HUES48 (cell line): ENCODE measurements at regions not wholly inside any gene's neighbourhood (a gene's known extent, or its start where the extent isn't known, plus 50 kb on each side); places are given as distances from the start of the nearest gene placed in this dataset.

ENCODE experiments used
- H3K27ac ChIP-seq: one replicate; pipeline ENCODE4 v1.7.0; 2013; ENCODE audit warnings: low read depth, low read length, inconsistent platforms
- H3K27me3 ChIP-seq: 2 replicates; pipeline ENCODE4 v1.6.1; 2013; ENCODE audit warnings: mild to moderate bottlenecking, low read length; ENCODE audit not compliant: control insufficient read depth, insufficient read depth
- H3K36me3 ChIP-seq: 2 replicates; pipeline ENCODE4 v1.6.1; 2013; ENCODE audit warnings: low read length; ENCODE audit not compliant: control insufficient read depth, insufficient read depth
- H3K4me1 ChIP-seq: 2 replicates; pipeline ENCODE4 v1.6.1; 2013; ENCODE audit warnings: mild to moderate bottlenecking, low read length; ENCODE audit not compliant: control insufficient read depth, insufficient read depth
- H3K4me3 ChIP-seq: 2 replicates; pipeline ENCODE4 v1.5.1; 2013; ENCODE audit warnings: mild to moderate bottlenecking, low read depth, low read length
- H3K9ac ChIP-seq: 2 replicates; pipeline ENCODE4 v1.6.1; 2013; ENCODE audit warnings: mild to moderate bottlenecking, low read depth, low read length, moderate library complexity
- H3K9me3 ChIP-seq: 2 replicates; pipeline ENCODE4 v1.6.1; 2013; ENCODE audit warnings: low read length; ENCODE audit not compliant: control insufficient read depth, insufficient read depth

- no peak overlapping the region for H3K4me3 ChIP-seq
- no peaks in the 10 kb centered on the region for H3K27me3 ChIP-seq
- H3K4me1 ChIP-seq, result 0 out of 2 replicates have a peak, but pooled peaks cover 3% of the 10 kb centered on the region
- no peak overlapping the region for H3K27ac ChIP-seq
- no peak overlapping the region for H3K9ac ChIP-seq
- H3K36me3 ChIP-seq, result no peaks in the 10 kb centered on the region
- no peaks in the 10 kb centered on the region for H3K9me3 ChIP-seq
Observed at GRCh38 chr18:28789502-28789901, 612.6 kb upstream of the CDH2 start.

GRCh38 chr18:28786926-28787325 lies 610.0 kb upstream of the CDH2 start:
- no peaks in the 10 kb centered on the region for H3K9me3 ChIP-seq
- no peaks in the 10 kb centered on the region for H3K27me3 ChIP-seq
- H3K27ac ChIP-seq, result no peak overlapping the region
- H3K36me3 ChIP-seq, result no peaks in the 10 kb centered on the region
- no peak overlapping the region for H3K9ac ChIP-seq
- H3K4me3 ChIP-seq, result no peak overlapping the region
- no peaks in the 10 kb centered on the region for H3K4me1 ChIP-seq

DNA sequence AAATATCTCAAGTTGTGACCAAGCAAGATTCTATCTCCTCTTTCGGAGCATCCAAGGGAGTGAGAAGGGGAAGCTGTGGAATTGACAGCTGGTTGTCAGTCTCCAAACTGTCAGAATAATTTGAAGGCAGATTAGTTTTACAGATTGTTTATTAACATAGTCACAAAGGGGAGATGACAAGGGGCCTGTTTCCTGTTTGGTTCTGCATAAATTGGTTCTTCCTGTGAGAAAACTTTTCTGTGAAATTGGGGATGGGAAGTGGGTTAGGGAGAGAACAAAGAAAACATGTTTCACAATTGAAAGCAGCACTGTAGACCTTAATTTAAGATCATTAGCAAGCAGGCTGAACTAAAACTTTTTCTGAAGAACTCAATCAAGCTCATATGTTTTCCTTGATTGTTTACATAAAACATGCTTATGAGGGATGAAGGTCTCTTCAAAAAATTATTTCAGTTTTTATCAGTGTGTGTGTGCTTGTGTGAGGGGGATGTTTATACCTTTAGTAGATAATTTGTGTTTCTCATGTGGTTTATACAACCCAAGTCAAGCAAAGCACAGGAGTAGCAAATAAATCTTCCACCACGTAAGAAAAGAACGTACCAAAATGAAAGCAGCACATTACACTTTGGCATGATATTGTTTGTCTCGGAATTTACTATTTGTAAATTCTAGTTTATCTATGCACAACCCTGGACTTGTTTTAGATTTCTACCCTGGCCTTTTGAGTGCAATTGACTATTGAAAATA lies 604.9 kb upstream of the CDH2 start:
- no peaks in the 10 kb centered on the region for H3K27me3 ChIP-seq
- H3K4me3 ChIP-seq, result no peak overlapping the region
- H3K9me3 ChIP-seq, result no peaks in the 10 kb centered on the region
- no peak overlapping the region for H3K9ac ChIP-seq
- no peaks in the 10 kb centered on the region for H3K4me1 ChIP-seq
- no peaks in the 10 kb centered on the region for H3K36me3 ChIP-seq
- no peak overlapping the region for H3K27ac ChIP-seq

DNA sequence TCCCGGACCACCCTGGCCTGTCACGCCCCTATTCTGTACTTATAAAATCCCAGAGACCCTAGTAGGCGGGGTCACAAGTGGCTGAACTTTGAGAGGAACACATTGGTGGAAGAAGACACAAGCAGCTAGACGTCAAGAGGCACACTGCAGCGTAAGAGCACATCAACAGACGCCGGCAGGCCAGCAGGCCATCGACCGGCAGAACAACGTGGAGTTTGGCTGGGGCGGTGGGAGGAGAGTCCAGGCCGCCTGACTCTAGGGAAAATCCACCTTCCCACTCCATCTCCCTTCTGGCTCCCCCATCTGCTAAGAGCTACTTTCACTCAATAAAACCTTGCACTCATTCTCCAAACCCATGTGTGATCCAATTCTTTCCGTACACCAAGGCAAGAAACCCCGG lies 601.8 kb upstream of the CDH2 start:
- Histone ChIP-seq H3K36me3 (no peaks in the 10 kb centered on the region), H3K4me3 (no peak overlapping the region), H3K9ac (no peak overlapping the region), H3K4me1 (no peaks in the 10 kb centered on the region), H3K27ac (no peak overlapping the region), H3K27me3 (no peaks in the 10 kb centered on the region), H3K9me3 (no peaks in the 10 kb centered on the region)

DNA sequence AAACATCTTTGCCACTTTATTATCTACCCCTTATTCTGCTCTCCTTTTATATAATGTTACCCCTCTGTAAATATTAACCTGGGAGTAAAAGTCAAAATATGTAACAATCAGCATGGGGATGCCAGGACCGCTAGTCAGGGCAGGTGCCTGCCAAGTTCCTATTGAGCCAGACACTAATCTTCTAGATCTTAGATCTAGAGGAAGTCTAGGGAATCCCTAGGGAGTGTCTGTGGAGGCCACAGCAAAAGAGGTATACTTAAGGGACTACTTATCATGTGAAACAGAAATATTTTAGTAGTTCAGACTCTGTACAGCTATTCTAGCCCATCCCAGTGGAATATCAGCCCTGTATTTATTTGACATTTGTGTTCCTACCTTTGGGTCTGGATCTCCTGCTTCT lies 600.8 kb upstream of the CDH2 start:
- no peaks in the 10 kb centered on the region for H3K36me3 ChIP-seq
- no peaks in the 10 kb centered on the region for H3K27me3 ChIP-seq
- no peak overlapping the region for H3K4me3 ChIP-seq
- no peaks in the 10 kb centered on the region for H3K4me1 ChIP-seq
- no peaks in the 10 kb centered on the region for H3K9me3 ChIP-seq
- no peak overlapping the region for H3K9ac ChIP-seq
- H3K27ac ChIP-seq, result no peak overlapping the region

DNA sequence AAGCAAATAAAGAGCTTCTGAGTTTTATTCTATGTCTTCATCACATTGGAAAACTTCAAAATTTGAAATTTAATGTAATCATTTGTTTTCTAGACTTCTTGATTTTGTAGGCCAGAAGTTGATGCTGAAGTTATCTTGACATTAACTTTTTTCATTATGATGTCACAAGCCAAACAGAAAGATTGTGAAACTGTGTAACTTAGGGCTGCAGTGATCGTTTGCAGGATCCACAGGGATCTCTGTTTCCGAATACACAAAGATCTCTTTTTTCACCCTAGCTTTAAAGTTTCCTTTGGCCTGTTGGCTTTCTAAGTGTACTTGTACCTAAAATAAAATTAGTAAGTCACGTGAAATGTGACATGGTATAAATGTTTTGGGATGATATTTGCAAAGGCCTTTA lies 594.9 kb upstream of the CDH2 start:
- no peaks in the 10 kb centered on the region for H3K36me3 ChIP-seq
- H3K4me3 ChIP-seq, result no peak overlapping the region
- H3K9ac ChIP-seq, result no peak overlapping the region
- H3K9me3 ChIP-seq, result no peaks in the 10 kb centered on the region
- no peak overlapping the region for H3K27ac ChIP-seq
- H3K27me3 ChIP-seq, result no peaks in the 10 kb centered on the region
- no peaks in the 10 kb centered on the region for H3K4me1 ChIP-seq

GRCh38 chr18:28768791-28769768 lies 592.1 kb upstream of the CDH2 start:
- H3K4me1 ChIP-seq, result no peaks in the 10 kb centered on the region
- no peaks in the 10 kb centered on the region for H3K36me3 ChIP-seq
- H3K9me3 ChIP-seq, result no peaks in the 10 kb centered on the region

GRCh38 chr18:28767727-28768211 lies 590.8 kb upstream of the CDH2 start:
- H3K36me3 ChIP-seq, result no peaks in the 10 kb centered on the region
- H3K27me3 ChIP-seq, result no peaks in the 10 kb centered on the region
- H3K4me1 ChIP-seq, result no peaks in the 10 kb centered on the region
- no peaks in the 10 kb centered on the region for H3K9me3 ChIP-seq
- no peak overlapping the region for H3K27ac ChIP-seq
- no peak overlapping the region for H3K4me3 ChIP-seq
- H3K9ac ChIP-seq, result no peak overlapping the region

More at GRCh38 chr18:28768791-28769768, 592.1 kb upstream of the CDH2 start:
- Histone ChIP-seq H3K4me3 (no peak overlapping the region), H3K27me3 (no peaks in the 10 kb centered on the region), H3K9ac (no peak overlapping the region), H3K27ac (no peak overlapping the region)

- no peak overlapping the region for H3K4me3 ChIP-seq
- no peaks in the 10 kb centered on the region for H3K36me3 ChIP-seq
- no peaks in the 10 kb centered on the region for H3K9me3 ChIP-seq
- H3K9ac ChIP-seq, result no peak overlapping the region
- no peaks in the 10 kb centered on the region for H3K4me1 ChIP-seq
- no peak overlapping the region for H3K27ac ChIP-seq
- H3K27me3 ChIP-seq, result no peaks in the 10 kb centered on the region
Observed at GRCh38 chr18:28767201-28767600, 590.3 kb upstream of the CDH2 start.

DNA sequence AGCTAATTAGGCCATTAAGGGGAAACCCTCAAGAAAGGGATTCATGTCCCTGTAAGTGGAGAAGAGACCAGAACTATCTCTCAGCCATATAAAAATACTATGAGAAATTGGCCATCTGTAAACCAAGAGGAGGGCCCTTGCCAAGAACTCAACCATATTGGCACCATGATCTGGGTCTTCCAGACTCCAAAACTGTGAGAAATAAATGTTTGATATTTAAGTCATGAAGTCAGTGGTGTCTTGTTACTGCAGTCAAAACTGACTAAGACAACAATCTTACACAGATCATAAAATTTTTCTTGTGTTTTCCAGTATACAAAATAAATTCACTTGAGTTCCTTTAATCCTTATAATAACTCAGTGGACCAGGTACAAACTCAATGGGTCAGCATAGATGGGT lies 589.8 kb upstream of the CDH2 start:
- Histone ChIP-seq H3K27ac (no peak overlapping the region), H3K4me3 (no peak overlapping the region), H3K36me3 (no peaks in the 10 kb centered on the region), H3K9ac (no peak overlapping the region), H3K4me1 (no peaks in the 10 kb centered on the region), H3K9me3 (no peaks in the 10 kb centered on the region), H3K27me3 (no peaks in the 10 kb centered on the region)

DNA sequence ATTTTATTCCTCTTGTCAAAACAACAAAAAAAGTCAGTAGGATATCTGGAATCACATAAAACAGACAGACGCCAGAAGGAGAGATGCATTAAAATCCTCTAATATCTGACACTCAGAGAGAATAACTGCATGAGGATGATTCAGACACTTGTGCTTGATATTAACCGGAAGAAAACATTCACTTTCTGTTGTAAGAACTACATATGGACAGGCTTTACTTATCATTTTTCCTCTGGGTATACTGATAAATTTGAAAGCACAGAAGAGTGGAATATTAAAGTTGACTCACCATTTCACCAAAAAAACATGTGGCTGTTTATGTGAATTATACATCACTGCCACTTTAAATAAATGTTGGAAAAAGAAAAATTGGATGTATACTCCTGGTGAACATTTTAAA lies 589.1 kb upstream of the CDH2 start:
- Histone ChIP-seq H3K27me3 (no peaks in the 10 kb centered on the region), H3K36me3 (no peaks in the 10 kb centered on the region), H3K4me3 (no peak overlapping the region), H3K4me1 (no peaks in the 10 kb centered on the region), H3K9ac (no peak overlapping the region), H3K9me3 (no peaks in the 10 kb centered on the region), H3K27ac (no peak overlapping the region)
